HL-60 (cell line): ENCODE measurements at regions not wholly inside any gene's neighbourhood (a gene's known extent, or its start where the extent isn't known, plus 50 kb on each side); places are given as distances from the start of the nearest gene placed in this dataset.
"Not testable (repeated sequence)": the region's sequence is repeated elsewhere in the genome, so short reads cannot be mapped to it uniquely, and the experiment has no call there.

Experiments used
- CTCF ChIP-seq: IDR thresholded peaks from one replicate; pipeline ENCODE4 v1.5.1; 2011; ENCODE audit warnings: low read length, control low read depth, inconsistent platforms; ENCODE audit not compliant: insufficient read depth
- REST ChIP-seq: IDR thresholded peaks from 2 replicates; pipeline ENCODE4 v1.6.1; 2012; ENCODE audit warnings: low read depth; ENCODE audit not compliant: insufficient replicate concordance
- SPI1 ChIP-seq: IDR thresholded peaks from 2 replicates; pipeline ENCODE4 v1.6.1; 2012; ENCODE audit warnings: low read depth, mild to moderate bottlenecking, borderline replicate concordance

- TF ChIP-seq CTCF, REST, SPI1: not testable (repeated sequence)
These were observed 53.9 kb upstream of the OTOS start for GRCh38 chr2:240194341-240194762.
